GM23338 (cell line): ENCODE measurements at regions not wholly inside any gene's neighbourhood (a gene's known extent, or its start where the extent isn't known, plus 50 kb on each side); places are given as distances from the start of the nearest gene placed in this dataset.

ENCODE experiments used
- ATAC-seq: fragments of 200-7000 bp; cut with Tn5 transposase; 3 replicates; pipeline ENCODE4 v1.9.1; 2020
- DNase-seq: peaks from one replicate; pipeline ENCODE4 v3.0.0-alpha.2; 2015; ENCODE audit warnings: low spot score
- H2AFZ ChIP-seq: fragments of 200-600 bp; sonication (generic); 2 replicates; pipeline ENCODE4 v1.8.0; 2016; ENCODE audit warnings: antibody characterized with exemption, mild to moderate bottlenecking, moderate library complexity
- H3F3A ChIP-seq: fragments of 200-600 bp; sonication (generic); replicated peaks from 2 replicates; pipeline ENCODE4 v1.8.0; 2017; ENCODE audit warnings: antibody characterized with exemption, mixed run types, low read depth
- H3K27ac ChIP-seq: fragments of 200-600 bp; sonication (generic); 2 replicates; pipeline ENCODE4 v1.6.1; 2016; ENCODE audit warnings: low read depth
- H3K27me3 ChIP-seq: fragments of 200-600 bp; sonication (generic); 2 replicates; pipeline ENCODE4 v1.8.0; 2016; ENCODE audit warnings: mild to moderate bottlenecking, mixed run types, moderate library complexity; ENCODE audit not compliant: insufficient read depth
- H3K36me3 ChIP-seq: fragments of 200-600 bp; sonication (generic); 2 replicates; pipeline ENCODE4 v1.8.0; 2016; ENCODE audit warnings: mild to moderate bottlenecking; ENCODE audit not compliant: insufficient read depth
- H3K4me1 ChIP-seq: fragments of 200-600 bp; sonication (generic); 2 replicates; pipeline ENCODE4 v1.8.0; 2016; ENCODE audit warnings: mild to moderate bottlenecking, moderate library complexity; ENCODE audit not compliant: insufficient read depth
- H3K4me2 ChIP-seq: fragments of 200-600 bp; sonication (generic); 2 replicates; pipeline ENCODE4 v1.7.1; 2017; ENCODE audit warnings: mixed run types
- H3K4me3 ChIP-seq: fragments of 200-600 bp; sonication (generic); 2 replicates; pipeline ENCODE4 v1.6.1; 2016; ENCODE audit warnings: mixed run types
- H3K79me2 ChIP-seq: fragments of 200-600 bp; sonication (generic); replicated peaks from 2 replicates; pipeline ENCODE4 v1.8.0; 2017; ENCODE audit warnings: mild to moderate bottlenecking; ENCODE audit not compliant: insufficient read depth
- H3K9me2 ChIP-seq: fragments of 200-600 bp; sonication (generic); 2 replicates; pipeline ENCODE4 v1.8.0; 2017; ENCODE audit not compliant: insufficient read depth
- H4K20me1 ChIP-seq: fragments of 200-600 bp; sonication (generic); replicated peaks from 2 replicates; pipeline ENCODE4 v1.8.0; 2017; ENCODE audit warnings: mild to moderate bottlenecking; ENCODE audit not compliant: insufficient read depth
- H3K27ac Mint-ChIP-seq: 2 replicates; pipeline ENCODE4 v1.8.0; 2020; ENCODE audit warnings: inconsistent platforms, mild to moderate bottlenecking, moderate library complexity, mixed read lengths
- H3K27me3 Mint-ChIP-seq: 3 replicates; pipeline ENCODE4 v1.8.0; 2022; ENCODE audit warnings: low read depth, mild to moderate bottlenecking, moderate library complexity, mixed read lengths, inconsistent platforms; ENCODE audit not compliant: insufficient read depth, poor library complexity
- H3K36me3 Mint-ChIP-seq: 3 replicates; pipeline ENCODE4 v1.8.0; 2021; ENCODE audit warnings: low read depth, mild to moderate bottlenecking, inconsistent platforms, moderate library complexity, mixed read lengths
- H3K4me1 Mint-ChIP-seq: 3 replicates; pipeline ENCODE4 v1.8.0; 2020; ENCODE audit warnings: mild to moderate bottlenecking, inconsistent platforms, mixed read lengths
- H3K4me3 Mint-ChIP-seq: 3 replicates; pipeline ENCODE4 v1.8.0; 2021; ENCODE audit warnings: moderate library complexity, mild to moderate bottlenecking, inconsistent platforms, mixed read lengths
- H3K9me3 Mint-ChIP-seq: 3 replicates; pipeline ENCODE4 v1.8.0; 2020; ENCODE audit warnings: moderate library complexity, mild to moderate bottlenecking, inconsistent platforms, mixed read lengths
- CREB1 ChIP-seq: fragments of 250-450 bp; sonication (Bioruptor Pico); IDR thresholded peaks from 2 replicates; pipeline ENCODE4 v1.5.0; 2020; ENCODE audit warnings: low read depth, mild to moderate bottlenecking, moderate library complexity
- CTCF ChIP-seq, 2 experiments: fragments of 200-600 bp in 1 of 2; sonication (generic) in 1 of 2; conservative IDR thresholded peaks; 2 replicates each; pipeline versions ENCODE4 v1.5.1 to v1.6.1; 2016 to 2017; ENCODE audit warnings: antibody characterized with exemption in 2 of 2, low read depth in 2 of 2, mild to moderate bottlenecking in 2 of 2, moderate library complexity in 1 of 2
- ETS1 ChIP-seq: IDR thresholded peaks from 2 replicates; pipeline ENCODE4 v1.6.1; 2016; ENCODE audit warnings: antibody characterized with exemption
- EZH2phosphoT487 ChIP-seq: fragments of 200-600 bp; sonication (generic); IDR thresholded peaks from one replicate; pipeline ENCODE4 v1.8.1; 2018; ENCODE audit warnings: antibody characterized with exemption; ENCODE audit not compliant: unreplicated experiment
- JUNB ChIP-seq: IDR thresholded peaks from one replicate; pipeline ENCODE4 v1.6.1; 2016; ENCODE audit warnings: antibody characterized with exemption; ENCODE audit not compliant: unreplicated experiment
- NANOG ChIP-seq: IDR thresholded peaks from 2 replicates; pipeline ENCODE4 v1.6.1; 2016; ENCODE audit warnings: antibody characterized with exemption, borderline replicate concordance
- REST ChIP-seq: IDR thresholded peaks from one replicate; pipeline ENCODE4 v1.6.1; 2018; ENCODE audit warnings: antibody characterized with exemption; ENCODE audit not compliant: unreplicated experiment
- STAT1 ChIP-seq: IDR thresholded peaks from one replicate; pipeline ENCODE4 v1.6.1; 2016; ENCODE audit warnings: antibody characterized with exemption; ENCODE audit not compliant: unreplicated experiment
- ZNF114 ChIP-seq: fragments of 250-450 bp; sonication (Bioruptor Pico); IDR thresholded peaks from 2 replicates; pipeline ENCODE4 v1.5.0; 2020; ENCODE audit warnings: mild to moderate bottlenecking, moderate library complexity

GRCh38 chr4:98784947-98785706 is 126.7 kb upstream of the TSPAN5 start:
- H3K4me1 ChIP-seq = no peaks in the 10 kb centered on the region
- Mint-ChIP-seq H3K36me3 (no peaks in the 10 kb centered on the region), H3K27ac (no peak overlapping the region), H3K4me3 (no peak overlapping the region), H3K9me3 (peaks cover 4% of the 10 kb centered on the region; the same call in 2 of the 3 replicates), H3K4me1 (no peaks in the 10 kb centered on the region), H3K27me3 (no peaks in the 10 kb centered on the region)
- H2AFZ ChIP-seq = 0 out of 2 replicates have a peak overlapping the region, but pooled peaks have one; percentile 28
- TF ChIP-seq EZH2phosphoT487 (no peak), CTCF (conservative IDR thresholded peaks at IDR 0.05; ENCODE audit: low read depth in 2 of 2) (no peak), ZNF114 (no peak), NANOG (no peak), CREB1 (no peak), STAT1 (no peak), ETS1 (no peak), REST (no peak), JUNB (no peak)
- ATAC-seq (no peak), DNase-seq (no peak)
- H3K4me2 ChIP-seq = no peak overlapping the region
- H3K27ac ChIP-seq = no peak overlapping the region
- H3K4me3 ChIP-seq = no peak overlapping the region
- H4K20me1 ChIP-seq = no peaks in the 10 kb centered on the region
- no peaks in the 10 kb centered on the region for H3F3A ChIP-seq
- H3K9me2 ChIP-seq = no peaks in the 10 kb centered on the region
- H3K79me2 ChIP-seq = no peaks in the 10 kb centered on the region
- H3K36me3 ChIP-seq = no peaks in the 10 kb centered on the region
- no peaks in the 10 kb centered on the region for H3K27me3 ChIP-seq
